AG04449 (cell line): ENCODE measurements at regions not wholly inside any gene's neighbourhood (a gene's known extent, or its start where the extent isn't known, plus 50 kb on each side); places are given as distances from the start of the nearest gene placed in this dataset.

ENCODE experiments used
- CTCF ChIA-PET: fragments of 350-600 bp; formaldehyde crosslinking; extraction: SDS; loops from one replicate; lab custom pipeline; 2021; ENCODE audit warnings: antibody characterized with exemption; lab: Yijun Ruan, JAX
- POLR2A ChIA-PET: fragments of 400-600, 350-600 bp; formaldehyde crosslinking; extraction: SDS; loops from one replicate; lab custom pipeline; 2020; ENCODE audit warnings: antibody characterized with exemption, inconsistent platforms; lab: Yijun Ruan, JAX
- DNase-seq: peaks from one replicate; pipeline ENCODE4 v3.0.0-alpha.2; 2010; ENCODE audit warnings: low read depth, low spot score
- H3K4me3 ChIP-seq: 2 replicates; pipeline ENCODE4 v1.5.1; 2011; ENCODE audit warnings: low read depth, mild to moderate bottlenecking, control low read depth, low read length
- CTCF ChIP-seq: IDR thresholded peaks from one replicate; pipeline ENCODE4 v1.5.1; 2011; ENCODE audit warnings: mild to moderate bottlenecking, moderate library complexity, low read length, control low read depth, inconsistent platforms; ENCODE audit not compliant: insufficient read depth; ENCODE audit errors: missing control alignments

GRCh38 chr3:40872258-40872920 is 326.9 kb upstream of the CTNNB1 start:
- CTCF ChIA-PET = no interaction called here
- POLR2A ChIA-PET = no interaction called here
- no peak overlapping the region for H3K4me3 ChIP-seq
- no peak for TF ChIP-seq CTCF
- no peak for DNase-seq

- ChIA-PET POLR2A (no interaction called here), CTCF (no interaction called here)
- TF ChIP-seq CTCF = no peak
- no peak overlapping the region for H3K4me3 ChIP-seq
- no peak for DNase-seq
Observed at GRCh38 chr3:40873476-40873875, 325.8 kb upstream of the CTNNB1 start.

- H3K4me3 ChIP-seq = no peak overlapping the region
- POLR2A ChIA-PET = no interaction called here
- DNase-seq = no peak
- TF ChIP-seq CTCF = no peak
- CTCF ChIA-PET = no interaction called here
Observed at GRCh38 chr3:40873934-40874699, 325.2 kb upstream of the CTNNB1 start.

GRCh38 chr3:40875581-40875980 is 323.7 kb upstream of the CTNNB1 start:
- H3K4me3 ChIP-seq = no peak overlapping the region
- no peak for DNase-seq
- ChIA-PET CTCF (no interaction called here), POLR2A (no interaction called here)
- no peak for TF ChIP-seq CTCF

GRCh38 chr3:40876009-40876408 is 323.3 kb upstream of the CTNNB1 start:
- ChIA-PET POLR2A (no interaction called here), CTCF (no interaction called here)
- DNase-seq = no peak
- TF ChIP-seq CTCF = no peak
- no peak overlapping the region for H3K4me3 ChIP-seq

- POLR2A ChIA-PET = no interaction called here
- DNase-seq = no peak
- H3K4me3 ChIP-seq = no peak overlapping the region
- CTCF ChIA-PET = no interaction called here
- TF ChIP-seq CTCF = no peak
Observed at GRCh38 chr3:40876496-40876895, 322.8 kb upstream of the CTNNB1 start.
